IPS-18c (cell line): ENCODE measurements at regions not wholly inside any gene's neighbourhood (a gene's known extent, or its start where the extent isn't known, plus 50 kb on each side); places are given as distances from the start of the nearest gene placed in this dataset.
A peak's percentile ranks its signal among the peaks of the same experiment; 100 is the strongest.
"Not testable (repeated sequence)": the region's sequence is repeated elsewhere in the genome, so short reads cannot be mapped to it uniquely, and the experiment has no call there.

Experiments
- H3K4me3 ChIP-seq: 2 replicates; pipeline ENCODE4 v1.7.0; 2013; ENCODE audit warnings: low read depth, mild to moderate bottlenecking, low read length, moderate library complexity; ENCODE audit not compliant: insufficient read depth
- H3K9me3 ChIP-seq: one replicate; pipeline ENCODE4 v1.6.1; 2013; ENCODE audit warnings: mild to moderate bottlenecking, low read length, moderate library complexity; ENCODE audit not compliant: control insufficient read depth, insufficient read depth

DNA sequence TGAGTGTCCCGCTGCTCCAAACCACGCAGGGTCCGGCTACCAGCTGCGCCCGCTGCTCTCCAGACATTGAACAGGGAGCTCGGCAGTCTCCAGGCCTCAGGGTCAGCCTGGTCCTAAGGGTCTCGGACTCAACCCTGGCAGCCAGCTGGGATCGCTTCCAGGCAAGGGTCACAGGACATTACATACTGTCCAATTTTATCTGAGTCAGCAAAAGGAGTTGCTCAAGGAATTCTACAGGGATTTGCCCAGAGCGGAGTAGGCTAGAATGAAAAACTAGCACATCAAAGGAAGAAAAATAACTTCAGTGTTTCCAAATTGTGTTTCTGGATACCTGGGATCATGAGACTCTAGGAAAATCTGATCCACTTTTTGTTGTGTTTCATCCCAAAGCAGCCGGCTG is 112.2 kb upstream of the METTL14 start:
- not testable (repeated sequence) for H3K4me3 ChIP-seq, H3K9me3 ChIP-seq

DNA sequence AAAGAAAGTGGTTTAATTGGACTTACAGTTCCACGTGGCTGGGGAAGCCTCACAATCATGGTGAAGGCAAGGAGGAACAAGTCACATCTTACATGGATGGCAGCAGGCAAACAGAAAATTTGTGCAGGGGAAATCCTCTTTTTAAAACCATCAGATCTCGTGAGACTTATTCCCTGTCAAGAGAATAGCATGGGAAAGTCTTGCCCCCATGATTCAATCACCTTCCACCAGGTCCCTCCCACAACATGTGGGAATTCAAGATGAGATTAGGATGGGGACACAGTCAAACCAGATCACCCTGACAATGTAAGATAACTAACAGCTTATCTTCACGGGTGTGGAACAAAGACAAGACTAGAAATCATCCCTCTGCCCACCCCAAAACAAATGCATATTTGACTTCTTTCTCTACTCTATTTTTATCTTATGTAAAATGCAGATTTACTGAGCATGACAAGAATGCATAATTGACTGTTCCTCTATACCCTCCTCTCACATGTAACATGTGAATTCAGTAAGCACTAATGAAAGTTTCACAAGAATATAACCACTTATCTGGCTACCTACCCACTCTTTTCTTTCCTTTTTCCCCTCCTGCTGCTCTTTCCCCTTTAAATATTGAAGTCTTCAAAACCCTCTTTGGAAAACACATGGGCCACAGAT is 110.8 kb upstream of the METTL14 start:
- not testable (repeated sequence) for H3K9me3 ChIP-seq, H3K4me3 ChIP-seq

DNA sequence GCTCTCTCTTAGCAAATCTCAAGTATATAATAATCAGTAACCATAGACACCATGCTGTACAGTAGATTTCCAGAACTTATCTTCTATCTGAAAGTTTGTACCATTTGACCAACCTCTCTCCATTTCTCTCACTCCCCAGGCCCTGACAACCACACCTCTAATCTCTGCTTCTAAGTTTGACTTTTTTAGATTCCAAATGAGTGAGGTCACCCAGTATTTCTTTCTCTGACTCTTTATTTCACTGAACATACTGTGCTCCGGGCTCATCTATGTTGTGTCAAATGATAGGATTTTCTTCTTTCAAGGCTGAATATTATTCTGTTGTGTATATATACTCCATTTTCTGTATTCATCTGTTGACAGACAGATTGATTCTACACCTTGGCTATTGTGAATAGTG is 110.1 kb upstream of the METTL14 start:
- H3K4me3 ChIP-seq = not testable (repeated sequence)

DNA sequence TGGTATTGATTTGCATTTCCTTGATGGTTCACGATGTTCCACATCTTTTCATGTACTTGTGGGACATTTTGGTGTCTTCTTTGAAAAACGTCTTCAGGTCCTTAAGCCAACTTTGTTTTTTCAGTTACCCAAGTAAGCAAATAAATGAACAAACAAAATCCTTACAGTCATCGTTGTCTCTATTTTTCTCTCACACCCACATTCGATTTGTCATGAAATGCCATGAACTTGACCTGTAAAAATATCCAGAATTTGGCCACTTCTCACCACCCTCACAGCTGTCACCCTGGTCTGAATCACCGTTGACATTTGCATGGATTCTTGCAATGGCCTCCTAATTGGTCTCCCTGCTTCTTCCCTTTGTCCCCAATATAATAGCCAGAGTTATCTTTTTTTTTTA is 109.5 kb upstream of the METTL14 start:
- H3K4me3 ChIP-seq, H3K9me3 ChIP-seq: not testable (repeated sequence)

More for the DNA sequence above, 110.1 kb upstream of the METTL14 start:
- not testable (repeated sequence) for H3K9me3 ChIP-seq

DNA sequence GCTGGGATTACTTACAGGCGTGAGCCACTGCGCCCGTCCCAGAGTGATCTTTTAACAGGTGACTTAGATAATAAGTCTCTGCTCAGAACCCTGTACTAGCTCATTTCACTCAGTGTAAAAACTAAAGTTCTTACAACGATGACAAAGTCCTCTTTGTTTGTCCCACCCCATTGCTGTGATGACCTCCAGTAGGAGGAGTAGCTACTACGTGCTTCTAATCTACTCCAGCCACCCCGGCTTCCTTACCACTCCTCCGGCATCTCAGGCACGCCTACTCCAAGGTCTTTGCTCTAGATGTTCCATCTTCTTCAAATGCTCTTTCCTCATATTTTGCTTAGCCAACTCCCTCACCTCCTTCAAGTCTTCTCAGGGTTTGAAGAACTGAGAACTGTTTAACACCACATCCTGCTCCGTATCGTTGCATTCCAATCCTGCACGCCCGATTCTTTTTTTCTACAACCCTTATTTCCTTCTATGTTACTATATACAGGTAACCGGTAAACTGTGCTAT is 108.4 kb upstream of the METTL14 start:
- not testable (repeated sequence) for H3K9me3 ChIP-seq, H3K4me3 ChIP-seq

DNA sequence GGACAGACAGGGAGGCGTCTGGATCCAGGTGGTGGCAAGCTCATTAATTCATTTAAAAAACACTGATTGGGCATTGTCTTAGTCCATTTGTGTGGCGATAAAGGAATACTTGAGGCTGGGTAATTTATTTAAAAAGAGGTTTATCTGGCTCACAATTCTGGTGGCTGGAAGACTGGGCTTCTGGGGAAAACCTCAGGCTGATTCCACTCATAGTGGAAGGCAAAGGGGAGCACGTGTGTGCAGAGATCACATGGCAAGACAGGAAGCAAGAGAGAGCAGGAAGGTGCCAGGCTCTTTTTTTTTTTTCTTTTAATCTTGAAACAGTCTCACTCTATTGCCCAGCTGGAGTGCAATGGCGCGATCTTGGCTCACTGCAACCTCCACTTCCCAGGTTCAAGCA is 100.2 kb upstream of the METTL14 start:
- Histone ChIP-seq H3K4me3 (no peak overlapping the region), H3K9me3 (no peaks in the 10 kb centered on the region)

DNA sequence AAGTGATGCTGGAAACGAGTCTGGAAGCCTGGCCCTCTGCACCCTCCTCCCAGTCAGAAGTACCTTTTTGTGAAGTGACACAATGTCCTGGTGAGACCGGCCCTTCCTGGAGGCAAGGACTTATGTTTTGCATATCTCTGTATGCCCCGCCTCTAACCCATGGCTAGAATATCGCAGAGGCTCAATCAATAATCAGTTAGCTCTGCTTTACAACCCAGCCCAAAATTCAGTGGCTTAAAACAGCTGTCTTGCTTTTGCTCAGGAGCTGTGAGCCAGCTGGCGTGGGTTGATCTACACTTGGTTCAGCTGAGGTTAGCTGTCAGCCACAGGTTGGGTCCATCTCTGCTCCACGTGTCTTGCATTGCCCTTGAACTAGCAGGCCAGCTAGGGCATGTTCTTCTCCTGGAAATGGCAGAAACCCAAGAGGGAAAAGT is 98.8 kb upstream of the METTL14 start:
- no peak overlapping the region for H3K4me3 ChIP-seq
- H3K9me3 ChIP-seq = no peaks in the 10 kb centered on the region

DNA sequence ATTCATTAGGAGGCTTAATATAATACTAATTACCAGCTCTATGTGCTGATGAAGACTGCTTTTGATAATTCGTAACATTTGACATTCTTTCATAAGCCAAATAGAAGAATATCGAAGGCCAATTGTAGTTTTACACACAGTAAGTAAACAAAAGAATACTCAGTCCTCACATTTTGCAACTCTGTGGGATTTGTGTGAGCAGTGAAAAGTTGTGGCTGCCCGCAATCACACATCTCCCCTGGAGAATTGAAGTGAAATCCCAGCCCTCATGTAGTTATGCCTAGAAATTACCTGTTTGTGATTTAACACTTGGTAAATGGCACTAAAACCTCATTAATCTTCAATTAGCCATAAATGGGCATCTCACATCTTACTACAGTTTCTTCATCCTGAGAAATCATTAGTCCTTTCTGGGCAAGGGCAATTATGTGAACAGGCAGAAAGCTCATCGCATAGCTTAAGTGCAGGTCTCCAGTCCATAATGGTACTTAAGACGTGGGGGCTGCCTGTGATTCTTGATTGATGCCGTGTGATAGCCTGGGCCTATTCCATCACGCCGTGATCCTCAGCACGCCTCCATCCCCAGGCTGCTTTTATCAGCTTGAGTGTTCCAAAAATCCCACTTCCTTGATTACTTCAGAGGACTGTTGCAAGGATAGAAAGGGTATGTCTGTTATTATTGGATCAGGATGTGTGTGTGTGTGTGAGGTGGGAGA is 97.9 kb upstream of the METTL14 start:
- Histone ChIP-seq H3K9me3 (no peaks in the 10 kb centered on the region), H3K4me3 (no peak overlapping the region)

DNA sequence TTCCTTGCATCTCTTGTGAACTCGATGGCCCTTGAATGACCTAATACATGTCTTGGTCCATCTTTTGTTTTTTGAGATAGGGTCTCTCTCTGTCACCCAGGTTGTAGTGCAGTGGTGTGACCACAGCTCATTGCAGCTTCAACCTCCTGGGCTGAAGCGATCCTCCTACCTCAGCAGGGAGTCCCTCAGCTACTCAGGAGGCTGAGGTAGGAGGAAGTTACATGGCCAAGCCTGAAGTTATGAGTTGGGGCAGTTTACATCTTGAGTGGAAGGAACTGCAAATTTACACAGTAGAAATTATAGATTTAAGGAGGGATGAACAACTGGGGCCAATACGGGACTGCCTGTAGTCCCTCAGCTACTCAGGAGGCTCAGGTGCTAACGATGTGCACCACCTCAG is 97.2 kb upstream of the METTL14 start:
- no peak overlapping the region for H3K4me3 ChIP-seq

DNA sequence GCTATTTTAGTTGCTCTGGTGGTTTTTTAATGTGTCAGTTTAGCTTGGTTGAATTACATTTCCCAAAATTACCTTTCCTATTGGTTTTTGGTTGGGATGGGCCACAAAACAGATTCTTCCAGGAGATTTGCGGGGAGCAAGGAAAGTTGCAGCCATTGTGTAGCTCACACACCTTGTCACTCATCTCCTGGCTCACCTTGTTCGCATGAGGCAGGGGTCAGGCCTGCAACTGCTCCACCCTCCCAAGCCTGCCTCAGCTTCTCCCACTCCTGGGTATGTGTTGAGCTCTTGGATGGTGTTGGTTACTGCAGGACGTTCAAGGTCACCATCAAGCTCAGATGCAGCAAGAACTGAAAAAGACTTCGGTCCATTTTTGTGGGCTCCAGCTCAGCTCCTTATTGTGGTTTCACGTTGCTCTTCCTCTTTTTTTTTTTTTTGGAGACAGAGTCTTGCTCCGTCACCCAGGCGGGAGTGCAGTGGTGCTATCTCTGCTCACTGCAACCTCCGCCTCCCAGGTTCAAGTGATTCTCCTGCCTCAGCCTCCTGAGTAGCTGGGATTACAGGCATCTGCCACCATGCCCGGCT is 95.6 kb upstream of the METTL14 start:
- no peak overlapping the region for H3K4me3 ChIP-seq
- H3K9me3 ChIP-seq = no peaks in the 10 kb centered on the region

More for the DNA sequence above, 97.2 kb upstream of the METTL14 start:
- no peaks in the 10 kb centered on the region for H3K9me3 ChIP-seq

DNA sequence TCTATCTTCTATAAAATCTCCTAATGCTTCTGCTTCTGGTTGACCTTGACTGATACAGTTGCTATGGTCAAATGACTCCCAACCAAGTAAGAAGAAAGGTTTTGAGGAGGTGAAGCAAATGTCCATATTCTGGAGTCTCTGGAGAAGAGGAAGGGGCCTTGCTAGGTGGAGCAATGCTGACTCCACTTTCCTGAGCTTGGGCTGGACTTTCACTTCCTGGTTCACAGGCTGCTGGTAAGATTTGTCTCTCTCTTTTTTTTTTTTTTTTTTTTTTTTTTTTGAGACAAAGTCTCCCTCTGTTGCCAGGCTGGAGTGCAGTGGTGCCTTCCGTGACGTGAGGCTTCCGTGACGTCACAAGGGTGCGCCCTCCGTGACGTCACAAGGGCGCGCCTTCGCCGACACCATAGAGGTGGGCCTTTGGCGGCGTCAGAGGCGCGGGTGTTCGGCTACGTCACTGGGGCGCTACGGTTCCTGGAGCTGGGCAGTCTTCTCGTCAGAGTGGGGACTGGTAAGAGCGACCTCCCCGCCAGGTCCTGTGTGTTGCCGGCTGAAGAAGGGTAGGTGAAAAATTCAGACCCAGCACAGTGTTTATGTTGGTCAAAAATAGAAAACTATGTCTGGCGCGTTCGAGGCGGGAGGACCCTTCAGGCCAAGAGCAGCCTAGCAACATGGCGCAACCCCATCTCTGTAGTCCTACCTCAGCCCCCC is 93.7 kb upstream of the METTL14 start:
- H3K9me3 ChIP-seq = not testable (repeated sequence)
- peak overlapping the region; percentile 49; the same call in 1 of the 2 replicates for H3K4me3 ChIP-seq

DNA sequence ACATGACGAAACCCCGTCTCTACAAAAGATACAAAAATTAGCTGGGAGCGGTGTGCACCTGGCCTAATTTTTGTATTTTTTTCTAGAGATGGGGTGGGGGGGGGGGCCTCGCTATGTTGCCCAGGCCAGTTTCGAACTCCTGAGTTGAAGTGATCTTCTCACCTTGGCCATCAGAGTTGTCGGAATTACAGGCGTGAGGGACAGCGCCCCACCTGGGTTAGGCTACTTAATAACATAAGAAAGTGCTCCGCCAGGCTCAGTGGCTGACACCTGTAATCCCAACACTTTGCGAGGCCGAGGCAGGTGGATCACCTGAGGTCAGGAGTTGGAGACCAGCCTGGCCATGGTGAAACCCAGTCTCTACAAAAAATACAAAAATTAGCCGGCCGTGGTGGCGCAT is 92.9 kb upstream of the METTL14 start:
- H3K9me3 ChIP-seq = not testable (repeated sequence)
- peak overlapping the region; percentile 49; the same call in 1 of the 2 replicates for H3K4me3 ChIP-seq

DNA sequence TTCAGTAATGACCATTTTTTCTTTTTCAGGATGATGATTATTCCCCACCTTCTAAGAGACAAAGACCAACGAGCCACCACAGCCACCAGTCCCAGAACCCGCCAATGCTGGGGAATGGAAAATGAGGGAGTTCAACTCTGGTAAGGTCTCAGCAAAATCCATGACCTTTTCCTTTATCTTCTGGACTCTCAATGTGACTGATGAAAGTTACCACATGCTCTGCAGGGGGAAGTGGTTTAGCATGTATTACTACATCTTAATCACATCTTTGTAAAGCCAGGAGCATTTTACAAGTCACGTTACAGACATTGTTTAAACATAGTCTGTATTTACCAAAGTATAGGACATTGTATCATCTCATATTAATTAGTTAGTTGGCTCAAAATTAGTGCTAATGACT is 89.3 kb upstream of the METTL14 start:
- not testable (repeated sequence) for H3K9me3 ChIP-seq, H3K4me3 ChIP-seq

DNA sequence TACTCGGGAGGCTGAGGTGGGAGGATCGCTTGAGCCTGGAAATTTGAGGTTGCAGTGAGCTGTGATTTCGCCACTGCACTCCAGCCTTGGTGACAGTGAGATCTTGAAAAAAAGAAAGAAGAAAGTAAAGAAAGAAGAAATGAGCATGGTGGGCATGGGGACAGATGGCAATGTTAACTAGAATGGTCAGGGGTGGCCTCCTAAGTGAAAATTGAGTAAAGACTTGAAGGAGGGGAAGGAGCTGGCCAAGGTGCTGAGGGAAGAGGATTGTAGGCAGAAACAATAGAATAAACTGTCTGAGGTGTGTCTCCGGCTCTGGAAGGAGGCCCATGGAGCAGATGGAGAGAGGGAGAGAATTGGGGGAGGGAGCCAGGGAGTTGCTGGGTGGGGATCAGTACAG is 60.1 kb upstream of the METTL14 start:
- not testable (repeated sequence) for H3K9me3 ChIP-seq, H3K4me3 ChIP-seq

DNA sequence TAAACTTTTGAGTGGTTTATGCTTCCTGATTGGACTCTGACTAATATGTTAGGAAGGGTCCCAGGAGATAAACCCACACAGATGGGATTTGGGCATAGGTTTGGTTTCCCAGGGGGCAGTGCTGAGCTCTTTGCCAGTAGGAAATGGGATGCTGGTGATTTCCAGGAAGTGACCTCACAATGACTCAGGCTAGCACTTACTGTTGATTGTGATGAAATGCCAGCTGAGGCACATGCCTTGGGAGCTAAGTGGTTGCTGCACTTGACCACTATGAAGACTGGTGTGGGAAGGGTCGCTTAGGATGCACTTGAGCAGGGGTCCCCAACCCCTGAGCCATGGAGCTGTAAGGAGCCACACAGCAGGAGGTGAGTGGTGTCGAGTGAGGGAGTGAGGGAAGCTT is 55.5 kb upstream of the METTL14 start:
- H3K4me3 ChIP-seq = not testable (repeated sequence)

DNA sequence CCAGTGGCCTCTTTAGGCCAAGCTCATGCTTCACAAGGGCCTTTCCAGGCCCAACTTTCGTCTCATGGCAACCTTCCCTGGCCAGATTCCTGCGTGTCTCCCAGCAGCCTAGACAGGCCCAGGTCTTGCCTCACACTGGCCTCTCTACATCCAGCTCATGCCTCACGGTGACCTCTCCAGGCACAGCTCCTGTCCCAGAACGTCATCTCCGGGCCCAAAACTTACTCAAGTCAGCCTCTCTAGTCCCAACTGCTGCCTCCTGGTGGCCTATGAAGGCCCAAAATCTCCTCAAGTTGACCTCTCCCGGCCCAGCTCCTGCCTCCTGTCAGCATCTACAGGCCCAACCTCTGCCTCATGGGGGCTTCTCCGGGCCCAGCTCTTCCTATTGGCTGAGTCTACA is 54.3 kb upstream of the METTL14 start:
- H3K9me3 ChIP-seq, H3K4me3 ChIP-seq: not testable (repeated sequence)

More for the DNA sequence above, 55.5 kb upstream of the METTL14 start:
- H3K9me3 ChIP-seq = not testable (repeated sequence)

DNA sequence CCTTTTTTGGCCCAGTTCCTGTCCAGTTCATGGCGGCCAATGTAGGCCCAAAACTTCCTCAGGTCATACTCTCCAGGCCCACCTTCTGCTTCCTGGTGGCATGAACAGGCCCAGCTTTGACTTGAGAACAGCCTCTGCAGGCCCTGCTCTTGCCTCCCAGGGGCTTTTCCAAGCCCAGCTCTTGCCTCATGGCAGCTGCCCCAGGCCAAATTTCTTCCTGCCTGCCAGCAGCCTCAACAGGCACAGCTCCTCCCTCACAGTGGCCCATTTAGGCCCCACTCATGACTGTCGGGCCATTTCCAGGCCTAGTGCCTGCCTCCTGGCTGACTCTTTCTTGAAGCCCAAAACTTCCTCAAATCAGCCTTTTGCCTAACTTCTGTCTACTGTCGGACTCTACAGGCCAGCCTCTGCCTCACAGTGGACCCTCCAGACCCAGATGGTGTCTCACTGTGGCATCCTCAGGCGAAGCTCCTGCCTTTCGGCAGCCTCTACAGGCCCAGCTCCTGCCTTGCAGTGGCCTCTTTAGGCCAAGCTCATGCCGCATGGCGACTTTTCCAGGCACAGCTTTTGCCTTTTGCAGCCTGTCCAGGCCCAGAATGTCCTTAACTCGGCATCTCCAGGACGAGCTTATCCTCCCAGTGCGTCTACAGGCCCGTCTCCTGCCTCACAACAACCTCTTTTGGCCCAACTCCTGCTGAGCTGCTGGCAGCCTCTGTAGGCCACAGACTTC is 53.7 kb upstream of the METTL14 start:
- not testable (repeated sequence) for H3K4me3 ChIP-seq

More for the DNA sequence above, 53.7 kb upstream of the METTL14 start:
- not testable (repeated sequence) for H3K9me3 ChIP-seq
